ENCODE measurements at regions not wholly inside any gene's neighbourhood (a gene's known extent, or its start where the extent isn't known, plus 50 kb on each side); places are given as distances from the start of the nearest gene placed in this dataset.

DNA sequence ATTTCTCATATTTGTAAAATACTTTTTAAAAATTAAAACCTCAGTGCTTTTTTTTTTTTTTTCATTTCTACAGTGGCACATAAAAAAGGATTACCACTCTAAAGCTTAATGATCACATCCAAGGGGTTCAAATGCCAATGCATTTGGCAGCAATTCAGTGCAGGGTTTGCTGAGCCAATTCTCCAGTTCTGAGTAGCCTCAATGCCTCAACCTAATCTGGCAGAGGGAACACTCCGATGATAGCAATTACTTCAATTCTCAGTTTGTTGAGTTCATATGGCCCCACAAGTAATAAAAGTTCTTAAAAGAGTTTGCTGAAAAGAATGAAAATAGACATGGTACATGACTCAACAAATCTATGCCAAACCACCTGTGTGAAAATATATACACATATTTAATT lies 79.3 kb upstream of the RBMS3 start:
- TF ChIP-seq CTCF (IDR thresholded peaks at IDR 0.05 in 4 of 5, conservative IDR thresholded peaks at IDR 0.05 in 1 of 5) (no peak), POLR2A (IDR thresholded peaks at IDR 0.05) (no peak)

Measured in gastrocnemius medialis (tissue), 4 donors.